ENCODE measurements at regions not wholly inside any gene's neighbourhood (a gene's known extent, or its start where the extent isn't known, plus 50 kb on each side); places are given as distances from the start of the nearest gene placed in this dataset.
A peak's percentile ranks its signal among the peaks of the same experiment; 100 is the strongest.

DNA sequence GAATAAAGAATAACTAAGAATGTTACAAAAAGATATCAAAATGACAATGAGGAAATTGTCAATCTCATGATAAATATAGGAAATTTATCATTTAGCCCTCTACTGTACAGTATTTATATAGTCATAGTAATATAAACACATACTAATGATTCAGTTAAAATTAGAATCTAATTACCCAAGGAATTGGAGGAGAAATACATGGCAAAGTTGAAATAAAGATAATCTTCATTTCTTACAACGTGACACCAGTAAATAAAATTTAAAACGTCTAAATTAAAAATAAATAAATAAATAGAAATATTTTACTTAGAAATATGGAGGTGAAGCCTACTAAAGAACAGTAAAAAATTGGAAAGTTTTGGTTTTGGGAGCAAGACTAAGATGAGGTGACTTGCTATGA lies 2163.1 kb upstream of the PCDH20 start:
- Mint-ChIP-seq H3K9me3 (peaks cover 23% of the 10 kb centered on the region), H3K4me3 (no peak overlapping the region), H3K27ac (no peak overlapping the region), H3K27me3 (no peaks in the 10 kb centered on the region), H3K36me3 (peaks cover 10% of the 10 kb centered on the region), H3K4me1 (ENCODE audit: low read depth in 2 of 2) (no peaks in the 10 kb centered on the region)
- ATAC-seq: no peak
- DNase-seq (ENCODE audit: low spot score): no peak

DNA sequence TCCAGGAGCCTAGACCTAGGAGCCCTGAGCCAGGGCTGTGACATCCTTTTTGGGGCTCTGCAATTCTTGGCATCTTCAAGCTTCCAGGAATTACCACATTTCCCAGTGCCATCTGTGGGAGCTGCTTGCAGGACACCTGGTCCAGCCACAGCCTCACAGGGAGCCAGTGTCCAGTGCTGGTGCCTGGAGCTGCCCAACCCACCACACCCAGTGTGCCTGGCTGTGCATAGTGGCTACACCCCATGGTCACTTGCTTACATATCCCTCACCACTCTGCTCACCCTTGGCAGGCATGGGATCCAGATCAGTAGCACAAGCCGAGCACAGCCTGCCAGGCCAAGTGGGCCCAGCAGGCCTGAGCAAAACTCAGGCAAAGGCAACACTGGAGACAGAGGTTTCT lies 2151.4 kb upstream of the PCDH20 start:
- ATAC-seq: no peak
- H3K4me1 Mint-ChIP-seq (ENCODE audit: low read depth in 2 of 2): no peaks in the 10 kb centered on the region
- DNase-seq (ENCODE audit: low spot score): no peak
- no peak overlapping the region for H3K27ac Mint-ChIP-seq
- H3K36me3 Mint-ChIP-seq: no peaks in the 10 kb centered on the region
- no peak overlapping the region for H3K4me3 Mint-ChIP-seq
- H3K27me3 Mint-ChIP-seq: no peaks in the 10 kb centered on the region
- peaks cover 3% of the 10 kb centered on the region for H3K9me3 Mint-ChIP-seq

DNA sequence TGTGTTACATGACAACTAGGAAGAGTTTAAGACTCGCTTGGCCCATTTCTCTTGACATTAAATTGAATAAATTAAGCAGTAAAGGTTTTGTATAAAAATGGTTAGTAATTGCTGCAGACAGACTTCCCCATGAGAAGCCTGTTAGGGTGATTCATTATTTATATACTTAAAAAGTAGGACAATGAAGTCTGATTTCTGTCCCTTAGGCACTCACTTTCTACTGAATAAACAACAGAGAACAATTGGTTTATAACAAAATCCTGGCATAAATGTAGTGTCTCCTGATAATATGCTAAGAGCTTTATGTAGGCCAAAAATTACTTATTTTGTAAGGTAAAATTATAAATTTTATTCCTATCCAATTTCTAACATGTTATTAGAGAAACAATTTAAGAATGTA lies 2138.5 kb upstream of the PCDH20 start:
- DNase-seq (ENCODE audit: low spot score): no peak
- Mint-ChIP-seq H3K9me3 (peaks cover 10% of the 10 kb centered on the region), H3K36me3 (no peaks in the 10 kb centered on the region), H3K4me1 (ENCODE audit: low read depth in 2 of 2) (no peaks in the 10 kb centered on the region), H3K27me3 (no peaks in the 10 kb centered on the region), H3K27ac (no peak overlapping the region), H3K4me3 (no peak overlapping the region)
- ATAC-seq: no peak

DNA sequence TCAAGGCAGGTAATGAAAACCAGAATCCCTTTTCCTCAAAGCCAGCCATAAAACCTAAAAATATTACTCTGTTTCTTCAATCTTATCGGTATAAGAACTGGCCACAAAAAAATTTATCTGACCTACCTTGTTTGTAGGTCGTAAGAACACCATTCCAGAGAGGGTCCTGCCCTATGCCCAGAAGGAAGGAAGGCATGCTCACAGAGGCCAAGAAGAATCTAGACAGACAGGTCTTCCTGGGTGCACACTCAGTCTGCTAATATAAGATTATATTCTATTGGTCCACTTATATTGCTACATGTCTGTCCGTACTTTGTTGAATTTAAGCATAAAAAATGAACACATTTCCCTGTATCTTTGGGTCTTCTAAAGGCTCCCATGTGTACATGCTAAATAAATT lies 2136.1 kb upstream of the PCDH20 start:
- no peak overlapping the region for H3K27ac Mint-ChIP-seq

DNA sequence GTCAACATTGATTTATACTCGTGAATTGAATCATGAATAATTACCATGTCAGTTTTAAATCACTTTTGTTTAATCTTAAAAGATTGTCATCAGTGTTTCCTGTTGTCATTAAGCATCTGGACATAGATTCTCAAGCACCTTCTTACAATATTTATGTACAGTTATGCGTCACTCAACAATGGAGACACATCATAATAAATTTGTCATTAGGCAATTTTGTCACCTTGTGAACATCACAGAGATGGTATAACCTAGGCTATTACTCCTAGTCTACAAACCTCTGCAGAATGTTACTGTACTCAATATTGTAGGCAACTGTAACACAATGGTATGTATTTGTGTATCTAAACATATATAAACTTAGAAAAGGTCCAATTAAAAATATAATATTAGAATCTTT lies 2130.9 kb upstream of the PCDH20 start:
- no peak for DNase-seq (ENCODE audit: low spot score)
- Mint-ChIP-seq H3K27me3 (no peaks in the 10 kb centered on the region), H3K4me1 (ENCODE audit: low read depth in 2 of 2) (no peaks in the 10 kb centered on the region), H3K4me3 (no peak overlapping the region), H3K36me3 (peaks cover 7% of the 10 kb centered on the region), H3K27ac (no peak overlapping the region), H3K9me3 (peaks cover 16% of the 10 kb centered on the region)
- no peak for ATAC-seq

More for the DNA sequence above, 2136.1 kb upstream of the PCDH20 start:
- ATAC-seq (no peak), DNase-seq (ENCODE audit: low spot score) (no peak)
- H3K36me3 Mint-ChIP-seq: no peaks in the 10 kb centered on the region
- no peaks in the 10 kb centered on the region for H3K27me3 Mint-ChIP-seq
- peaks cover 7% of the 10 kb centered on the region for H3K9me3 Mint-ChIP-seq
- no peak overlapping the region for H3K4me3 Mint-ChIP-seq
- H3K4me1 Mint-ChIP-seq (ENCODE audit: low read depth in 2 of 2): no peaks in the 10 kb centered on the region

DNA sequence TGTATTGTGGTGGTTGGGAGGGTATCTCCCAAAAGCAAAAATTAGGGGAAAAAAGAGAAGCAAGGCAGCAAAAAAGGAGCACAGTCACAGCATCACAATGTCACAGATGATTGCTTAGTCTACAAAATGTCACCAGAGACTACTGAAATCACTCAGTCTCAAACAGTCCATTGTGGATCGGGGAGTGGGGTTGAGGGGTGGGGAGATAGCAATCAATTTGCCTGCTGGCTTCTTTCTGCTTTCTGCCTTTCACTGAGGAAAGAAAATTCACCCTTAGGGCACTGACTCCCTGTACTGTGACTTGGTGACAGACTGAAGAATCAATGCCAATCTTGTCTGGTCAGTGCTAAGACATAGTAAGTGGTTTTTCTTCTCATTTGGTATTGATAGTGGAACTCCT lies 2127.1 kb upstream of the PCDH20 start:
- Mint-ChIP-seq H3K36me3 (peaks cover 14% of the 10 kb centered on the region), H3K4me1 (ENCODE audit: low read depth in 2 of 2) (no peaks in the 10 kb centered on the region), H3K9me3 (peaks cover 23% of the 10 kb centered on the region), H3K27me3 (no peaks in the 10 kb centered on the region), H3K27ac (no peak overlapping the region), H3K4me3 (no peak overlapping the region)
- ATAC-seq (no peak), DNase-seq (ENCODE audit: low spot score) (no peak)

DNA sequence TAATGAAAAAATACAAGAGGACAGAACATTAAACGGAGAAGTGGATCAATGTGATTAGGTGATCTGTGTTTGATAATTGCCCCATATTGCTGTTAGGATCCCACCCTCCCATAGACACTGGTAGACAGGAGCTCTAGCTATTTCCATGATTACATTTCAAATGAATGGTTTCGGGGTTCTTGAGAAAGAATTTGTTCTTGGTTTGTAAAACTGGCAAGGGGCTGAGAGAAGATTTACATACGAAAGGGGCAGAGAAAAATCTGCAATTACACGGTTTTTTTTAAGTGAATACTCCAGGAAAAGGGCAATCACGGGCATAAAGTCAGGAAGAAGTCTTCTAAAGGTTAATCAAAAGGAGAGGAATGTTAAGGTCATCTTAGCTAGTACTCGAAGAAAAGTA lies 2125.7 kb upstream of the PCDH20 start:
- no peaks in the 10 kb centered on the region for H3K4me1 Mint-ChIP-seq (ENCODE audit: low read depth in 2 of 2)
- peaks cover 14% of the 10 kb centered on the region for H3K36me3 Mint-ChIP-seq

DNA sequence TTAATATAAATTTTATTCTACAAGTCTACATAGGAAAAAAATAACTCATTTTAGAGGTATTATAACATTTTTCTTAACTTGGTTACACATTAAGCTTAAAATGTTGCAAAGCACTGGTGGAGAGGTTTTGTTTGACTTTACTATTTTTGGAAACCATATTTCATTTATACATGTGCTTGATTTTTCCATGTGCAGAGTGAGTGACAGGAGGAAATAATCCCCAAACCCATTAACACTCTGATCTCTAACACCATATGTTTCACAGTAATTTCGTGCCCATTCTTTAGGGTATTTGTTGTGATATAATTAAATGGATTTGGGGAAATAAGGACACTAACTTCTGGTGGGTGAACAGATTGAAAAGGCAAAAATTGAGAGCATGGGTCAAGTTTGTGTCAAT lies 2124.4 kb upstream of the PCDH20 start:
- Mint-ChIP-seq H3K27me3 (no peaks in the 10 kb centered on the region), H3K4me3 (no peak overlapping the region), H3K27ac (no peak overlapping the region), H3K36me3 (peaks cover 9% of the 10 kb centered on the region), H3K4me1 (ENCODE audit: low read depth in 2 of 2) (no peaks in the 10 kb centered on the region), H3K9me3 (peaks cover 21% of the 10 kb centered on the region)
- DNase-seq (ENCODE audit: low spot score): no peak
- ATAC-seq: no peak

More for the DNA sequence above, 2125.7 kb upstream of the PCDH20 start:
- no peak for ATAC-seq
- no peak overlapping the region for H3K4me3 Mint-ChIP-seq
- no peaks in the 10 kb centered on the region for H3K27me3 Mint-ChIP-seq
- no peak overlapping the region for H3K27ac Mint-ChIP-seq
- H3K9me3 Mint-ChIP-seq: peaks cover 28% of the 10 kb centered on the region
- DNase-seq (ENCODE audit: low spot score): no peak

DNA sequence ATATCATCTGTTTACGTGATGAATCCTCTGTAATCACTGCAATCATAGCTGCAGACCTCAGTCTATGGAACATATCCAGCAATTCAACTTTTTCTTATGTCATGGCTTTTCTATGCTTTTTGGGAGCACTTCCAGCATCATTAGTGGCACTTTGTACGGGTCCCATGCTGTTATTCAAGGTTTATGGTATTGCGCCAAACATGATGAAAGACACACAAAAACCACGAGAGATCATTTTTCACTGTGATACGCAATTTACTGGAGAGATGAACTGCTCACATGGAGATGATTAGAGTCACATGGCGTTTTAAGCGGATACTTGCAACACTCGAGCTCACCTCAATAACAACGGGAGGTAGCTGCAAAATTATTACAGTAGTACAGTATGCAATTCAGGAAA lies 2101.7 kb upstream of the PCDH20 start:
- no peaks in the 10 kb centered on the region for H3K36me3 Mint-ChIP-seq
- DNase-seq (ENCODE audit: low spot score) (no peak), ATAC-seq (no peak)
- H3K4me3 Mint-ChIP-seq: no peak overlapping the region
- H3K9me3 Mint-ChIP-seq: peaks cover 7% of the 10 kb centered on the region
- H3K27ac Mint-ChIP-seq: no peak overlapping the region
- no peaks in the 10 kb centered on the region for H3K27me3 Mint-ChIP-seq
- H3K4me1 Mint-ChIP-seq (ENCODE audit: low read depth in 2 of 2): no peaks in the 10 kb centered on the region

DNA sequence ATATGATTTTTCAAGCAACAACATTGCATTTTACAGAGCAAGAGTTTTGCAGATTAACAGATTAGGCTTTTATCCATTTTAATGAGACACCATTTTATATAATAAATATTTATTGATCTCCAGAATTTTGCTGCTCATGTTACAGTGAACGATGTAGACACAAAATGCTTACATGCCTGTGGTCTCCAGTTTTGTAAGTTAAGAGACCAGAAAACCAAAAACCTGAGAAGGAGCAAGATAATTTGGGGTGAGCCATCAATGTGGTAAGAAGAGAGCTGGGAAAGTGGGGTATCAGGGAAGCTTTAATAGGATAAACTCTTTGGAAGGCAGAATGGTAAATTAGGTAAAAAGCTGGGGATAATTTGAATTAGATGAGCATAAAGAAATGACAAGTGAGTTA lies 2100.5 kb upstream of the PCDH20 start:
- Mint-ChIP-seq H3K27me3 (no peaks in the 10 kb centered on the region), H3K4me1 (ENCODE audit: low read depth in 2 of 2) (no peaks in the 10 kb centered on the region), H3K9me3 (peaks cover 7% of the 10 kb centered on the region), H3K27ac (no peak overlapping the region), H3K4me3 (no peak overlapping the region), H3K36me3 (no peaks in the 10 kb centered on the region)
- DNase-seq (ENCODE audit: low spot score): no peak
- no peak for ATAC-seq

DNA sequence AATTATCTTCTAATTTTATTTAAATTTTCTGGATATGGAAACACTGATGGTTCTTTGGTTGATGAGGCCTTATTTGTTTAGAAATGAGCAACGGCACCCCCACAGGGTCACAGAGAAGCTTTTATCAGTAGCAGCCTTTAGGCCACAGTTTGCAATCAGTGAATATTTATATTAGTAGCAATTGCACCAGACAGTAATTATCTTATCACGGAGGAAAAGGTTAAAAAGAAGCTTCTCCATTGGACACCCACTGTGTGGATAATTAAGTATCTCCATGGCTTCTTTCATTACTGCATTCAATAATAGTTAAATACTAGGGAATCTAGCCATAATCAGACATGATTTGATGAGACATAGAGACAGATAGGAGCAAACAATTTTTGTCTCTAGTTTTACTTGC lies 2099.2 kb upstream of the PCDH20 start:
- Mint-ChIP-seq H3K27ac (no peak overlapping the region), H3K4me1 (ENCODE audit: low read depth in 2 of 2) (no peaks in the 10 kb centered on the region), H3K36me3 (no peaks in the 10 kb centered on the region), H3K4me3 (no peak overlapping the region), H3K27me3 (no peaks in the 10 kb centered on the region), H3K9me3 (peaks cover 7% of the 10 kb centered on the region)
- DNase-seq (ENCODE audit: low spot score) (no peak), ATAC-seq (no peak)

DNA sequence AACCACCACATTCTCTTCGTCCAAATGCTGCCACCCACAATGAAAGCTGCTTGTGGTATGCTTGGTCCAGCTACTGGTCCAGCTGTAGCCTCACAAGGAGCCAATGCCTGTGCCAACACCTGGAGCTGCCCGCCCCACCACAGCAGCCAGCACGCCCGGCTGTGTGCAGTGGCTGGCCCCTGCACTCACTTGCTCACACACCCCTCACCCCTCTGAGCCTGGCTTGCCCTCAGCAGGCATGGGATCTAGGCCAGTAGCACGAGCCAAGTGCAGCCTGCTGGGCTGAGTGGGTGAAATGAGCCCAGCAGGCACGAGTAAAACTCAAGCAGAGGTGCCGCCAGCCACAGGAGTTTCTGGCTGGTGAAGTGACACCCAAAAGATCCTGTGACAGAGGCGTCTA lies 2096.4 kb upstream of the PCDH20 start:
- no peak overlapping the region for H3K27ac Mint-ChIP-seq
- H3K4me3 Mint-ChIP-seq: no peak overlapping the region
- no peak for DNase-seq (ENCODE audit: low spot score)
- H3K27me3 Mint-ChIP-seq: no peaks in the 10 kb centered on the region
- no peaks in the 10 kb centered on the region for H3K36me3 Mint-ChIP-seq
- H3K4me1 Mint-ChIP-seq (ENCODE audit: low read depth in 2 of 2): no peaks in the 10 kb centered on the region
- ATAC-seq: peak; percentile 32 to 46
- H3K9me3 Mint-ChIP-seq: peaks cover 9% of the 10 kb centered on the region

DNA sequence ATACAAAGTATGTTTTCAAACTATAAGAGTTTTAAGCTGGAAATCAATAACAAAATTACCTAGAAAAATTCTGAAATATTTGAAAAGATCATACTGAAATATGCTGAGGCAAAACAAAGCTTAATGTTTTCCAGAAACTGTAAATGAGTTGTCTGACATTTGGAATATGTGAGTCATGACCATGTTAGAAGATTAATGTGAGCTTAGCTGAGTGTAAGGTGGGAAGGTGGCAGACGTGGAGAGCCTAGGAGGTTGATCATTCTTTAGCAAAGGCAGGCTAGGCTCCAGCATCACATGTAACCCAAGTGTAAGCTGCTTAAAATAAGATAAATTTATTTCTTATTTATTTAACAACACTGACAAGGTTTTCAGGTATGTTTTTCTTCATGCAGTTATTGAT lies 2086.1 kb upstream of the PCDH20 start:
- Mint-ChIP-seq H3K27me3 (no peaks in the 10 kb centered on the region), H3K27ac (no peak overlapping the region), H3K4me1 (ENCODE audit: low read depth in 2 of 2) (no peaks in the 10 kb centered on the region), H3K9me3 (peaks cover 3% of the 10 kb centered on the region), H3K36me3 (no peaks in the 10 kb centered on the region), H3K4me3 (no peak overlapping the region)
- DNase-seq (ENCODE audit: low spot score): no peak
- ATAC-seq: no peak

DNA sequence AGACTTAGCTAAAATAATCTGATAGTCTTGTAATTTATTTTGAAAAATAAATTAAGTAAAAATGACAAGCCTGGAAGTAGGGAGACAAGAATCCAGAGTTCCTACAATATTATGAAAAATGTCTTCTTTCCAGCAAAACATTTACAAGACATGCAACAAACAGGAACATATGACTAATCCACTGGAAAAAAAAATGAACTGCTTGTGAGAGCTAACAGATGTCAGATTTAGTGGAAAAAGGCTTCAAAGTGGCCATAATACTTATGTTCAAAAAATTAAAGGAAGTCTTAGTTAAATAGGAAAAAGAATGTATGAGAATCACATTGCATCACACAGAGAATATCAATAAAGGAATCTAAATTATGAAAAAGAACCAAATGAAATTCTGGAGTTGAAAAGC lies 2082.0 kb upstream of the PCDH20 start:
- H3K27me3 Mint-ChIP-seq: no peaks in the 10 kb centered on the region
- ATAC-seq (no peak), DNase-seq (ENCODE audit: low spot score) (no peak)
- H3K4me1 Mint-ChIP-seq (ENCODE audit: low read depth in 2 of 2): no peaks in the 10 kb centered on the region
- H3K4me3 Mint-ChIP-seq: no peak overlapping the region
- no peaks in the 10 kb centered on the region for H3K36me3 Mint-ChIP-seq
- H3K9me3 Mint-ChIP-seq: peaks cover 3% of the 10 kb centered on the region
- no peak overlapping the region for H3K27ac Mint-ChIP-seq

DNA sequence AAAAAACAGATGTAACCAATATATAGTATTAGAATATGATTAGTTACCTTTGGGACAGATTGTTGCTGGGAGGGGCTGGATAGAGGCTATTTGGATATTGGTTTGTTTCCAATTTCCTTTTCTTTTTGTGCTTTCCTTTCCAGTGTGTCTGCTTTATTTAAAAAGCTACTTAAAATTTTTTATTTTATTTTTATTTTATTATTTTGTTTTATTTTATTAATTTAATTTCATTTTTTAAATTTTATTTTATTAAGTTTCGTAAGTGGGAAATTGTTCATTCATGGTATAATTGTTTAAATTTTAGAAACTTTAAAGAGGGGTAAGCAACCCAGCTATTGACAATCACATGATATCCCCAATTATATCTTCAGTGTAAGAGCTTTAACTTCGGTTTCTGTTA lies 2077.0 kb upstream of the PCDH20 start:
- DNase-seq (ENCODE audit: low spot score) (no peak), ATAC-seq (no peak)
- Mint-ChIP-seq H3K9me3 (no peaks in the 10 kb centered on the region), H3K4me3 (no peak overlapping the region), H3K4me1 (ENCODE audit: low read depth in 2 of 2) (no peaks in the 10 kb centered on the region), H3K36me3 (no peaks in the 10 kb centered on the region), H3K27ac (no peak overlapping the region), H3K27me3 (no peaks in the 10 kb centered on the region)

Data from natural killer cell treated with Interleukin-12 subunit alpha and Interleukin-12 subunit beta and Interleukin-15 and Interleukin-18, amount 100 ng/mL, for 72 hours (primary cell).